H1 (cell line): ENCODE measurements at regions not wholly inside any gene's neighbourhood (a gene's known extent, or its start where the extent isn't known, plus 50 kb on each side); places are given as distances from the start of the nearest gene placed in this dataset.
"Not testable (repeated sequence)": the region's sequence is repeated elsewhere in the genome, so short reads cannot be mapped to it uniquely, and the experiment has no call there.

Source experiments
- CTCF ChIA-PET: fragments of 300-600 bp; sonication (Branson Sonifier 250); formaldehyde crosslinking; loops from one replicate; lab custom pipeline; 2021; ENCODE audit not compliant: partially characterized antibody; lab: Charles Lee
- POLR2A ChIA-PET: fragments of 300-600 bp; sonication (Branson Sonifier 250); formaldehyde crosslinking; loops from one replicate; lab custom pipeline; 2021; ENCODE audit warnings: inconsistent platforms; ENCODE audit not compliant: partially characterized antibody; lab: Charles Lee
- DNase-seq, 2 experiments: peaks; one replicate each; pipeline versions ENCODE4 v3.0.0 to v3.0.0-alpha.2; 2010 to 2022; ENCODE audit warnings: low spot score in 2 of 2, low read depth in 1 of 2, mixed read lengths in 1 of 2
- FAIRE-seq: peaks from 2 replicates; lab custom pipeline; 2011; peaks lifted over from hg19 to GRCh38; lab: Jason Lieb, UNC
- H2AFZ ChIP-seq: 2 replicates; pipeline ENCODE4 v1.8.1; 2012; ENCODE audit warnings: low read length, inconsistent platforms
- H2AK5ac ChIP-seq: 2 replicates; pipeline ENCODE4 v1.6.1; 2013; ENCODE audit warnings: low read depth, low read length
- H2BK120ac ChIP-seq: replicated peaks from 2 replicates; pipeline ENCODE3; 2013; ENCODE audit warnings: low read depth, low read length, inconsistent platforms
- H2BK12ac ChIP-seq: 2 replicates; pipeline ENCODE4 v1.6.1; 2013; ENCODE audit warnings: low read depth, low read length
- H2BK15ac ChIP-seq: 2 replicates; pipeline ENCODE4 v1.6.1; 2013; ENCODE audit warnings: low read length
- H2BK20ac ChIP-seq: 2 replicates; pipeline ENCODE4 v1.6.1; 2013; ENCODE audit warnings: low read length
- H2BK5ac ChIP-seq: 2 replicates; pipeline ENCODE4 v1.6.1; 2013; ENCODE audit warnings: low read depth, low read length
- H3K14ac ChIP-seq: 2 replicates; pipeline ENCODE4 v1.6.1; 2013; ENCODE audit warnings: inconsistent platforms; ENCODE audit not compliant: insufficient read length
- H3K18ac ChIP-seq: 2 replicates; pipeline ENCODE4 v1.6.1; 2013; ENCODE audit warnings: low read length; ENCODE audit errors: extremely low read depth
- H3K23ac ChIP-seq: 2 replicates; pipeline ENCODE4 v1.6.1; 2013; ENCODE audit warnings: inconsistent platforms; ENCODE audit not compliant: insufficient read length
- H3K23me2 ChIP-seq: 2 replicates; pipeline ENCODE4 v1.6.1; 2013; ENCODE audit warnings: low read depth, low read length
- H3K27ac ChIP-seq: 2 replicates; pipeline ENCODE4 v1.6.1; 2011; ENCODE audit warnings: low read depth, low read length, inconsistent platforms
- H3K27me3 ChIP-seq, 4 experiments: replicated peaks in 1 of 4; 1 replicate in 1 of 4; 2 replicates in 3 of 4; pipeline versions ENCODE4 v1.6.1 to v1.8.1; 2011 to 2013; ENCODE audit warnings: low read length in 3 of 4, mild to moderate bottlenecking in 3 of 4, inconsistent platforms in 2 of 4, mixed read lengths in 2 of 4, moderate library complexity in 1 of 4; ENCODE audit not compliant: control insufficient read depth in 3 of 4, insufficient read depth in 3 of 4; ENCODE audit errors: extremely low read depth in 1 of 4
- H3K36me3 ChIP-seq, 4 experiments: 2 replicates each; pipeline versions ENCODE4 v1.6.1 to v1.8.1; 2011 to 2013; ENCODE audit warnings: mild to moderate bottlenecking in 4 of 4, low read length in 3 of 4, moderate library complexity in 2 of 4, control low read depth in 1 of 4, inconsistent platforms in 1 of 4; ENCODE audit not compliant: insufficient read depth in 4 of 4, control insufficient read depth in 2 of 4
- H3K4ac ChIP-seq: replicated peaks from 2 replicates; pipeline ENCODE3; 2013; ENCODE audit warnings: low read length, low read depth, mixed read lengths, inconsistent platforms; ENCODE audit not compliant: insufficient read length
- H3K4me1 ChIP-seq, 4 experiments: replicated peaks in 1 of 4; 1 replicate in 1 of 4; 2 replicates in 3 of 4; pipeline versions ENCODE4 v1.6.1 to v1.8.1; 2011 to 2013; ENCODE audit warnings: low read length in 3 of 4, inconsistent platforms in 2 of 4, mixed read lengths in 1 of 4; ENCODE audit not compliant: insufficient read depth in 4 of 4, control insufficient read depth in 3 of 4
- H3K4me2 ChIP-seq, 2 experiments: 2 replicates each; pipeline versions ENCODE4 v1.6.1 to v1.8.1; 2011 to 2013; ENCODE audit warnings: low read depth in 2 of 2, low read length in 2 of 2, control low read depth in 1 of 2, inconsistent platforms in 1 of 2, mild to moderate bottlenecking in 1 of 2; ENCODE audit not compliant: insufficient read depth in 1 of 2
- H3K4me3 ChIP-seq, 4 experiments: fragments of 200-600, 300-600 bp in 1 of 4; sonication (generic), shearing (Covaris generic), sonication (Bioruptor Twin) in 1 of 4; 2 replicates each; pipeline versions ENCODE4 v1.5.1 to v1.8.1; 2011 to 2016; ENCODE audit warnings: low read length in 4 of 4, low read depth in 3 of 4, control low read depth in 2 of 4, inconsistent platforms in 2 of 4, mild to moderate bottlenecking in 2 of 4, mixed read lengths in 1 of 4, moderate library complexity in 1 of 4; ENCODE audit not compliant: insufficient read depth in 2 of 4; ENCODE audit errors: extremely low read depth in 1 of 4
- H3K56ac ChIP-seq: replicated peaks from 2 replicates; pipeline ENCODE3; 2013; ENCODE audit warnings: low read depth, mild to moderate bottlenecking, mixed read lengths, low read length, inconsistent platforms; ENCODE audit not compliant: insufficient read length
- H3K79me1 ChIP-seq: 2 replicates; pipeline ENCODE4 v1.6.1; 2013; ENCODE audit warnings: low read depth, low read length, control low read depth
- H3K79me2 ChIP-seq, 2 experiments: 2 replicates each; pipeline versions ENCODE4 v1.6.1 to v1.8.1; 2012 to 2013; ENCODE audit warnings: low read length in 2 of 2, mild to moderate bottlenecking in 2 of 2, inconsistent platforms in 1 of 2; ENCODE audit not compliant: insufficient read depth in 2 of 2, control insufficient read depth in 1 of 2
- H3K9ac ChIP-seq, 4 experiments: replicated peaks in 1 of 4; 1 replicate in 1 of 4; 2 replicates in 3 of 4; pipeline versions ENCODE4 v1.6.1 to v1.8.1; 2011 to 2013; ENCODE audit warnings: low read depth in 3 of 4, low read length in 3 of 4, control low read depth in 2 of 4, mild to moderate bottlenecking in 2 of 4, moderate library complexity in 2 of 4, inconsistent platforms in 1 of 4; ENCODE audit errors: extremely low read depth in 1 of 4
- H3K9me3 ChIP-seq, 2 experiments: 2 replicates each; pipeline versions ENCODE4 v1.6.1 to v1.8.1; 2012 to 2013; ENCODE audit warnings: mild to moderate bottlenecking in 2 of 2, moderate library complexity in 2 of 2, control low read depth in 1 of 2, inconsistent platforms in 1 of 2, low read depth in 1 of 2, low read length in 1 of 2, mixed read lengths in 1 of 2; ENCODE audit not compliant: insufficient read depth in 2 of 2
- H4K20me1 ChIP-seq, 2 experiments: replicated peaks in 1 of 2; 2 replicates each; pipeline versions ENCODE3 to v1.8.1; 2011 to 2013; ENCODE audit warnings: inconsistent platforms in 2 of 2, low read length in 2 of 2, mild to moderate bottlenecking in 1 of 2; ENCODE audit not compliant: insufficient read depth in 2 of 2, control insufficient read depth in 1 of 2
- H4K5ac ChIP-seq: 2 replicates; pipeline ENCODE4 v1.6.1; 2013; ENCODE audit warnings: low read length, low read depth, mixed read lengths, inconsistent platforms; ENCODE audit not compliant: insufficient read length
- H4K8ac ChIP-seq: 2 replicates; pipeline ENCODE4 v1.8.0; 2013; ENCODE audit warnings: mild to moderate bottlenecking, moderate library complexity, low read length, inconsistent platforms; ENCODE audit not compliant: insufficient read depth; ENCODE audit errors: extremely low read depth
- H4K91ac ChIP-seq: replicated peaks from 2 replicates; pipeline ENCODE3; 2013; ENCODE audit warnings: low read length, mixed read lengths, inconsistent platforms; ENCODE audit not compliant: insufficient read length
- WGBS, 2 experiments: shearing (Covaris generic) in 1 of 2; methylation state at CpG; one replicate each; pipeline versions ENCODE4 v1.1.6 to v1.1.7; 2013 to 2015; ENCODE audit warnings: low lambda C conversion rate in 2 of 2, mixed read lengths in 2 of 2, inconsistent platforms in 1 of 2, low coverage in 1 of 2, missing lambda C conversion rate in 1 of 2; ENCODE audit not compliant: insufficient replicate concordance in 2 of 2, insufficient coverage in 1 of 2, insufficient read length in 1 of 2; ENCODE audit errors: extremely low coverage in 1 of 2, missing lambda C conversion rate in 1 of 2; 5-methylcytosine and 5-hydroxymethylcytosine counted together

GRCh38 chr6:82470123-82470522 is 106.5 kb downstream of the TPBG start:
- H3K4me1 ChIP-seq, H4K91ac ChIP-seq, H3K36me3 ChIP-seq, H3K9ac ChIP-seq, FAIRE-seq, DNase-seq, H4K20me1 ChIP-seq, POLR2A ChIA-PET, H2BK5ac ChIP-seq, H2AFZ ChIP-seq, H2BK20ac ChIP-seq, H4K5ac ChIP-seq, H3K27me3 ChIP-seq, H3K4me3 ChIP-seq, H3K56ac ChIP-seq, H3K79me1 ChIP-seq, H3K4ac ChIP-seq, H2BK120ac ChIP-seq, H2AK5ac ChIP-seq, H3K23ac ChIP-seq, H3K18ac ChIP-seq, H2BK12ac ChIP-seq, H4K8ac ChIP-seq, H3K79me2 ChIP-seq, H3K14ac ChIP-seq, H3K27ac ChIP-seq, H3K4me2 ChIP-seq, H3K23me2 ChIP-seq, H2BK15ac ChIP-seq: not testable (repeated sequence)
- WGBS, 2 experiments = 90% methylated on average over 8 of the region's 8 CpGs; no CpG with 5 or more reads in 1 of the 2 experiments
- CTCF ChIA-PET = interaction anchor here (0.7 to 0.9 kb wide), 2 partner anchors 16 to 122 kb away, joined by 3 read pairs; no protein-coding TSS in a partner anchor
- H3K9me3 ChIP-seq = peaks cover 27 to 29% of the 10 kb centered on the region in 2 experiments

- H3K23ac ChIP-seq, H3K9ac ChIP-seq, H3K27ac ChIP-seq, H3K9me3 ChIP-seq, H3K18ac ChIP-seq, DNase-seq, H3K36me3 ChIP-seq, H3K56ac ChIP-seq, H2BK12ac ChIP-seq, H3K79me2 ChIP-seq, H3K27me3 ChIP-seq, H2AFZ ChIP-seq, POLR2A ChIA-PET, CTCF ChIA-PET, H2AK5ac ChIP-seq, H3K23me2 ChIP-seq, H2BK5ac ChIP-seq, H2BK120ac ChIP-seq, H2BK20ac ChIP-seq, H4K8ac ChIP-seq, H4K5ac ChIP-seq, H3K4me2 ChIP-seq, H3K4ac ChIP-seq, H3K14ac ChIP-seq, H3K79me1 ChIP-seq, FAIRE-seq, H4K91ac ChIP-seq, H3K4me1 ChIP-seq, H4K20me1 ChIP-seq, H3K4me3 ChIP-seq, H2BK15ac ChIP-seq: not testable (repeated sequence)
- 95% methylated on average over 4 of the region's 5 CpGs; no CpG with 5 or more reads in 1 of the 2 experiments for WGBS, 2 experiments
Measured at GRCh38 chr6:82475106-82475505, 111.5 kb downstream of the TPBG start.
